ENCODE measurements at regions not wholly inside any gene's neighbourhood (a gene's known extent, or its start where the extent isn't known, plus 50 kb on each side); places are given as distances from the start of the nearest gene placed in this dataset.
"Not testable (repeated sequence)": the region's sequence is repeated elsewhere in the genome, so short reads cannot be mapped to it uniquely, and the experiment has no call there.

DNA sequence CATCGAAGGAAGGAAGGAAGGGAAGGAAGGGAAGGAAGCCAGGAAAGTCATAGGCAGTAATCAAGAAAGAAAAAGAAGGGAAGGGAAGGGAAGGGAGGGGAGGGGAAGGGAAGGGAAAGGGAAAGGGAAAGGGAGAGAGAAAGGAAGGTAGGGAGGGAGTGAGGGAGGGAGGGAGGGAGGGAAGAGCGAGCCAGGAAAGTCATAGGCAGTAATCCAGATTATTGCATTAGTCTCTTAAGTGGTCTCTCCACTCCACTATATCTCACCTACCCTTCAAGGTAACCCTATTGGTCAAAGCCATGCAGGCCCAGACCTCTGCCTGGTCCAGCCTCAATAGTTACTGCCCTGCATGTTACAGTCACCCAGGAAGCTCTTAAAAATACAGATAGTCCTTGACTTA, 106.2 kb upstream of the RAP2B start:
- TF ChIP-seq, protein P1, sequence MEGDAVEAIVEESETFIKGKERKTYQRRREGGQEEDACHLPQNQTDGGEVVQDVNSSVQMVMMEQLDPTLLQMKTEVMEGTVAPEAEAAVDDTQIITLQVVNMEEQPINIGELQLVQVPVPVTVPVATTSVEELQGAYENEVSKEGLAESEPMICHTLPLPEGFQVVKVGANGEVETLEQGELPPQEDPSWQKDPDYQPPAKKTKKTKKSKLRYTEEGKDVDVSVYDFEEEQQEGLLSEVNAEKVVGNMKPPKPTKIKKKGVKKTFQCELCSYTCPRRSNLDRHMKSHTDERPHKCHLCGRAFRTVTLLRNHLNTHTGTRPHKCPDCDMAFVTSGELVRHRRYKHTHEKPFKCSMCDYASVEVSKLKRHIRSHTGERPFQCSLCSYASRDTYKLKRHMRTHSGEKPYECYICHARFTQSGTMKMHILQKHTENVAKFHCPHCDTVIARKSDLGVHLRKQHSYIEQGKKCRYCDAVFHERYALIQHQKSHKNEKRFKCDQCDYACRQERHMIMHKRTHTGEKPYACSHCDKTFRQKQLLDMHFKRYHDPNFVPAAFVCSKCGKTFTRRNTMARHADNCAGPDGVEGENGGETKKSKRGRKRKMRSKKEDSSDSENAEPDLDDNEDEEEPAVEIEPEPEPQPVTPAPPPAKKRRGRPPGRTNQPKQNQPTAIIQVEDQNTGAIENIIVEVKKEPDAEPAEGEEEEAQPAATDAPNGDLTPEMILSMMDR (IDR thresholded peaks at IDR 0.05): no peak
- Histone ChIP-seq H3K9me3 (no peaks in the 10 kb centered on the region), H3K36me3 (no peaks in the 10 kb centered on the region), H3K27ac (no peak overlapping the region), H3K27me3 (no peaks in the 10 kb centered on the region), H3K4me1 (no peaks in the 10 kb centered on the region), H3K4me3 (no peak overlapping the region)
- DNase-seq (ENCODE audit: low spot score): no peak

DNA sequence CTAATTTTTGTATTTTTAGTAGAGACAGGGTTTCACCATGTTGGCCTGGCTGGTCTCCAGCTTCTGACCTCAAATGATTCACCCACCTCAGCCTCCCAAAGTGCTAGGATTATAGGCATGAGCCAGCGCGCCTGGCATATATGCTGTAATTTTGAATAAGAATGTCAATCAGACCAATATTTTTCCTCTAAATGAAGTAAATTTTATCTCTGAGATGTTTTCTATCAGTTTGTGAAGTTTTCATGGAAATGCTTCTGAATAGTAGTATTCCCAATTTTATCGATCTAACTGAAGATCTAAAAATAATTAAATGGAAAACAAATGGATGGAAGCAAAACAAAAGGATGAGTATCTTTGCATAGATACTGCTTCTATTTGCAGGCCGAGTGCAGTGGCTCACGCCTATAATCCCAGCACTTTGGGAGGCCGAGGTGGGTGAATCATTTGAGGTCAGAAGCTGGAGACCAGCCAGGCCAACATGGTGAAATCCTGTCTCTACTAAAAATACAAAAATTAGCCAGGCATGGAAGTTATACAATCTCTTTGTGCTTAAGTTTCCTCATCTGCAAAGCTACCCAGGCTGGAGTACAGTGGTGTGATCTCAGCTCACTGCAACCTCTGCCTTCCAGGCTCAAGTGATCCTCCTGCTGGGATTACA, 103.9 kb upstream of the RAP2B start:
- not testable (repeated sequence) for H3K9me3 ChIP-seq; H3K27ac ChIP-seq; H3K4me3 ChIP-seq; H3K27me3 ChIP-seq; H3K4me1 ChIP-seq; DNase-seq (ENCODE audit: low spot score); H3K36me3 ChIP-seq

DNA sequence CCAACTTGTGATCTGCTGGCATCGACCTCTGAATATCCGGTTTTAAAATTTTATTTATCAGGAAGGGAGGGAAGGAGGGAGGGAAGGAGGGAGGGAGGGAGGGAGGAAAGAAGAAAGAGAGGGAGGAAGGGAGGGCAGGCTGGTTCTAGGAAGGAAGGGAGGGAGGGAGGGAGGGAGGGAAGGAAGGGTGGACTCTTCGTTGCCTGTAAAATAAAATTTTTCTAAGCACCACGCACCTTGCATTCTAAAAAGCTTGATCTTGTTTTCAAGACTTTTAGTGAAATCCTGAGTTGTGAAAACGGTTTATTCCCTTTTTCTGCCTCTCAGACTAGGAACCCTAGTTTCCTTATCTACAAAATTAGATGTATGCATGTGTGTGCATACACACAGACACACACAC, 101.7 kb upstream of the RAP2B start:
- TF ChIP-seq, protein P1 (IDR thresholded peaks at IDR 0.05): no peak
- H3K4me1 ChIP-seq: no peaks in the 10 kb centered on the region

DNA sequence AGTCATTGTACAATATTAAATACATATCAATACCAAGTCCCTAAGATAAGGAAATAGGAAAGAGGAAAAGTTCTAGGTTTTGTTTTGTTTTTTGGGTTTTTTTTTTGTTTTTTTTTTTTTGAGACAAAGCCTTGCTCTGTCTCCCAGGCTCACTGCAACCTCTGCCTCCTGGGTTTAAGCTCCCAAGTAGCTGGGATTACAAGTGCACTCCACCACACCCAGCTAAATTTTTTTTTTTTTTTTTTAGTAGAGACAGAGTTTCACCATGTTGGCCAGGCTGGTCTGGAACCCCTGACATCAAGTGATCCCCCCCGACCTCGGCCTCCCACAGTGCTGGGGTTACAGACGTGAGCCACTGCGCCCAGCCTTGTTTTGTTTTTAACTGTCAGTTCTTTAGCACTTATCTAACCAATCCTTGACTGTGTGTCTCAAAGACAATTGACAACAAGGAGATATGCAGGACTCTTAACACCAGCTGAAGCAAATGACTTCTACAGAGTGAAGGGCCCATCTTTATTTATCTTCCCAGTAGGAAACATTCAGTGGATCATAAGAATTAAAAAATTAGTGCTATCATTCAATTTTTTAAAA, 100.0 kb upstream of the RAP2B start:
- H3K9me3 ChIP-seq: no peaks in the 10 kb centered on the region
- no peak overlapping the region for H3K4me3 ChIP-seq
- DNase-seq (ENCODE audit: low spot score): no peak
- H3K27me3 ChIP-seq: no peaks in the 10 kb centered on the region
- H3K36me3 ChIP-seq: no peaks in the 10 kb centered on the region
- no peaks in the 10 kb centered on the region for H3K4me1 ChIP-seq
- TF ChIP-seq, protein P1 (IDR thresholded peaks at IDR 0.05): no peak
- H3K27ac ChIP-seq: no peak overlapping the region

More for the DNA sequence above, 101.7 kb upstream of the RAP2B start:
- no peaks in the 10 kb centered on the region for H3K27me3 ChIP-seq
- H3K36me3 ChIP-seq: no peaks in the 10 kb centered on the region
- DNase-seq (ENCODE audit: low spot score): no peak
- H3K4me3 ChIP-seq: no peak overlapping the region
- no peaks in the 10 kb centered on the region for H3K9me3 ChIP-seq
- H3K27ac ChIP-seq: no peak overlapping the region

DNA sequence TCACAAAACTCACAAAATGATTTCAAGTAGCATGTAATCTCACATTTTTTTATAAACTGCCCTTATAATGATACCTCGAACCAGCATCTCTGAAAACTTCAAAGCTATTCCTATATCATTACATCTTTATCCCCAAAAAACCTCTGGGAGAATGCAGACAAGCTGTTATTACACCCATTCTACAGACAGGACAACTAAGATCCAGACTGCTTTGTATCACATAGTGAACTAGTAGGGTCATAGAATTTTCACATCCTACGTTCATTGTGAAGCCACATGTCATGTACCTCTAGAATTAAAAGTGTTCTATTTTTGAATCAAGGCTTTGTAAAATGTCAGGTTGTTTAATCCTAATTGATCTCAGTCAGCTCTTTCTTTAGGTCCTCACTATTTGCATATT, 98.7 kb upstream of the RAP2B start:
- H3K27ac ChIP-seq: no peak overlapping the region
- no peaks in the 10 kb centered on the region for H3K27me3 ChIP-seq
- H3K9me3 ChIP-seq: no peaks in the 10 kb centered on the region
- H3K4me3 ChIP-seq: no peak overlapping the region
- no peaks in the 10 kb centered on the region for H3K36me3 ChIP-seq
- TF ChIP-seq, protein P1 (IDR thresholded peaks at IDR 0.05): no peak
- H3K4me1 ChIP-seq: no peaks in the 10 kb centered on the region
- DNase-seq (ENCODE audit: low spot score): no peak

DNA sequence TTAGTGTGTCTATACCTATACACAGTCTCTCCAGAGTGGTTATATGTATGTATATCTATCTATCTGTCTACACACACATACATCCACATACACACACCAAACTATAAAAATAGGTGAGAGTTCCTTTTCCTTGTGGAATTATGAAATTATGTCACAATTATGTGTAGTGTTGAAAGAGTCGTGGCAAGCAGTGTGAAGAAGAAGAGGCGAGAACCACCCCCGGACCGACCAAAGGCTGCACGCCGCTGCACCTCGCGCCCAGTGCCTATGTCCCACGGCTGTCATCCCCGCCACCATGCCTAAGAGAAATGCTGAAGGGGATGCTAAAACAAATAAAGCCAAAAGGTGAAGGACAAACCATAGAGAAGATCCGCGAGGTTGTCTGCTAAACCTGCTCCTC, 95.0 kb upstream of the RAP2B start:
- H3K27me3 ChIP-seq: no peaks in the 10 kb centered on the region
- no peaks in the 10 kb centered on the region for H3K36me3 ChIP-seq
- no peak overlapping the region for H3K27ac ChIP-seq
- H3K9me3 ChIP-seq: no peaks in the 10 kb centered on the region
- no peak for DNase-seq (ENCODE audit: low spot score)
- no peaks in the 10 kb centered on the region for H3K4me1 ChIP-seq
- H3K4me3 ChIP-seq: no peak overlapping the region
- TF ChIP-seq, protein P1 (IDR thresholded peaks at IDR 0.05): no peak

All from right atrium auricular region (tissue), 2 donors.